SK-N-SH treated with all-trans-retinoic acid at 6 μM for 48 hours (cell line): ENCODE measurements at regions not wholly inside any gene's neighbourhood (a gene's known extent, or its start where the extent isn't known, plus 50 kb on each side); places are given as distances from the start of the nearest gene placed in this dataset.

Source experiments
- ATAC-seq: fragments of 200-7000 bp; cut with Tn5 transposase; 3 replicates; pipeline ENCODE4 v1.9.1; 2020; ENCODE audit warnings: mild to moderate bottlenecking, moderate library complexity
- ARNTL ChIP-seq: fragments of 450-650 bp; formaldehyde crosslinking; IDR thresholded peaks from 2 replicates; pipeline ENCODE4 v1.5.0; 2020; ENCODE audit warnings: low read depth, mild to moderate bottlenecking, moderate library complexity, borderline replicate concordance
- CREB5 ChIP-seq: fragments of 250-450 bp; sonication (Bioruptor Pico); IDR thresholded peaks from 2 replicates; pipeline ENCODE4 v1.5.1; 2020; ENCODE audit warnings: low read depth, mild to moderate bottlenecking, moderate library complexity
- CSDC2 ChIP-seq: fragments of 250-450 bp; sonication (Bioruptor Pico); IDR thresholded peaks from 2 replicates; pipeline ENCODE4 v1.5.0; 2020; ENCODE audit warnings: mild to moderate bottlenecking, moderate library complexity
- ESRRG ChIP-seq: fragments of 250-450 bp; sonication (Bioruptor Pico); IDR thresholded peaks from 2 replicates; pipeline ENCODE4 v1.6.1; 2021; ENCODE audit warnings: mild to moderate bottlenecking
- GLIS3 ChIP-seq: fragments of 250-450 bp; sonication (Bioruptor Pico); IDR thresholded peaks from 2 replicates; pipeline ENCODE4 v1.5.0; 2020; ENCODE audit warnings: mild to moderate bottlenecking, moderate library complexity
- ISL1 ChIP-seq: fragments of 250-450 bp; sonication (Bioruptor Pico); IDR thresholded peaks from 2 replicates; pipeline ENCODE4 v2.1.2; 2022; ENCODE audit warnings: mild to moderate bottlenecking, moderate library complexity
- OSR1 ChIP-seq: fragments of 250-450 bp; sonication (Bioruptor Pico); IDR thresholded peaks from 2 replicates; pipeline ENCODE4 v1.8.0; 2022; ENCODE audit warnings: moderate library complexity, mild to moderate bottlenecking, inconsistent platforms
- PATZ1 ChIP-seq: fragments of 250-450 bp; sonication (Bioruptor Pico); IDR thresholded peaks from 2 replicates; pipeline ENCODE4 v1.8.0; 2020; ENCODE audit warnings: mild to moderate bottlenecking, moderate library complexity, borderline replicate concordance
- POU6F1 ChIP-seq: fragments of 250-450 bp; sonication (Bioruptor Pico); IDR thresholded peaks from 2 replicates; pipeline ENCODE4 v1.8.0; 2021; ENCODE audit warnings: low read depth, mild to moderate bottlenecking, moderate library complexity, borderline replicate concordance
- PPARA ChIP-seq: fragments of 250-450 bp; sonication (Bioruptor Pico); IDR thresholded peaks from 2 replicates; pipeline ENCODE4 v1.5.0; 2020; ENCODE audit warnings: mild to moderate bottlenecking, borderline replicate concordance
- RARB ChIP-seq: fragments of 250-450 bp; sonication (Bioruptor Pico); IDR thresholded peaks from 2 replicates; pipeline ENCODE4 v1.8.0; 2021; ENCODE audit warnings: mild to moderate bottlenecking, moderate library complexity
- SNAI2 ChIP-seq: fragments of 250-450 bp; sonication (Bioruptor Pico); IDR thresholded peaks from 2 replicates; pipeline ENCODE4 v1.5.0; 2020; ENCODE audit warnings: mild to moderate bottlenecking, moderate library complexity
- TCF4 ChIP-seq: fragments of 250-450 bp; sonication (Bioruptor Pico); IDR thresholded peaks from 2 replicates; pipeline ENCODE4 v1.8.0; 2021; ENCODE audit warnings: mild to moderate bottlenecking, moderate library complexity, borderline replicate concordance
- TOX ChIP-seq: fragments of 250-450 bp; sonication (Bioruptor Pico); IDR thresholded peaks from 2 replicates; pipeline ENCODE4 v1.8.0; 2021; ENCODE audit warnings: mild to moderate bottlenecking, moderate library complexity, borderline replicate concordance
- TSHZ2 ChIP-seq: fragments of 250-450 bp; sonication (Bioruptor Pico); IDR thresholded peaks from 2 replicates; pipeline ENCODE4 v1.5.0; 2020; ENCODE audit warnings: mild to moderate bottlenecking, moderate library complexity
- ZC3H10 ChIP-seq: fragments of 250-450 bp; sonication (Bioruptor Pico); IDR thresholded peaks from 2 replicates; pipeline ENCODE4 v1.5.1; 2021; ENCODE audit warnings: mild to moderate bottlenecking, moderate library complexity
- ZFP3 ChIP-seq: fragments of 250-450 bp; sonication (Bioruptor Pico); IDR thresholded peaks from 2 replicates; pipeline ENCODE4 v1.5.0; 2020; ENCODE audit warnings: mild to moderate bottlenecking, moderate library complexity
- ZFP30 ChIP-seq: fragments of 450-650 bp; formaldehyde crosslinking; IDR thresholded peaks from 2 replicates; pipeline ENCODE4 v1.5.0; 2022; ENCODE audit warnings: mild to moderate bottlenecking, moderate library complexity
- ZNF565 ChIP-seq: fragments of 450-650 bp; formaldehyde crosslinking; conservative IDR thresholded peaks from 2 replicates; pipeline ENCODE4 v1.5.0; 2020; ENCODE audit warnings: low read depth, mild to moderate bottlenecking, moderate library complexity
- ZNF70 ChIP-seq: fragments of 450-650 bp; formaldehyde crosslinking; IDR thresholded peaks from 2 replicates; pipeline ENCODE4 v1.5.0; 2020; ENCODE audit warnings: mild to moderate bottlenecking, moderate library complexity

GRCh38 chrX:122203399-122203798 lies 980.7 kb upstream of the GRIA3 start (continued):
- no peak for TF ChIP-seq PATZ1 (CRISPR knock-in tag)

GRCh38 chrX:122218666-122219065 lies 965.4 kb upstream of the GRIA3 start:
- no peak for ATAC-seq
- TF ChIP-seq ISL1 (no peak), ZNF70 (CRISPR knock-in tag) (no peak), PATZ1 (CRISPR knock-in tag) (no peak), SNAI2 (CRISPR knock-in tag) (no peak), ARNTL (CRISPR knock-in tag) (no peak), TOX (CRISPR knock-in tag) (no peak), TCF4 (CRISPR knock-in tag) (no peak), ESRRG (no peak), PPARA (CRISPR knock-in tag) (no peak), CSDC2 (no peak), ZFP30 (no peak), CREB5 (CRISPR knock-in tag) (no peak), OSR1 (no peak), GLIS3 (no peak), ZC3H10 (CRISPR knock-in tag) (no peak), ZNF565 (CRISPR knock-in tag) (no peak)

- ATAC-seq = no peak
- TF ChIP-seq POU6F1 (CRISPR knock-in tag) (no peak), SNAI2 (CRISPR knock-in tag) (no peak), ZFP30 (no peak), ESRRG (no peak), TSHZ2 (CRISPR knock-in tag) (no peak), RARB (CRISPR knock-in tag) (no peak), TOX (CRISPR knock-in tag) (no peak), ZC3H10 (CRISPR knock-in tag) (no peak), GLIS3 (no peak)
These were observed 964.9 kb upstream of the GRIA3 start for GRCh38 chrX:122219226-122219625.

GRCh38 chrX:122219735-122220134 lies 964.3 kb upstream of the GRIA3 start:
- ATAC-seq = no peak
- TF ChIP-seq PPARA (CRISPR knock-in tag) = no peak
- TF ChIP-seq ZFP3 (CRISPR knock-in tag) = no peak
- TF ChIP-seq TSHZ2 (CRISPR knock-in tag) = no peak
